ENCODE measurements at regions not wholly inside any gene's neighbourhood (a gene's known extent, or its start where the extent isn't known, plus 50 kb on each side); places are given as distances from the start of the nearest gene placed in this dataset.

DNA sequence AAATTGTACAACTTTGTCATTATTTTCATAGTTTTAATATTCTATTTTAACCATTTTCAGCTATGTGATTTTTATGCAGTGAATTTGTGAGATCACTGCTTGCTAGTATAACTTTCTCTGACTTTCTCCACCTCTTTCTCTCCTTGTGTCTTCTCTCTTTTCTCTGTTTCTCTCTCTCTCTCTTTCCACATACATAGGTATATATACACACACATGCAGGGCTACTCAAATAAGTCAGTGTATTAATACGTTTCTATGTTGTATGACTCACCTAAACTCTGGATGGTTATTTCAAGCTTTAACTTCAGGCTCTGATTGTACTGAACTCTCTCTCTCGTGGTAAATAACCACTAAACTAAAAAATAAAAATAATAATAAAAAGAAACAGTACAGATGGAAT, 1389.3 kb upstream of the ALCAM start:
- intact Hi-C loops (cut with DNase I), result no loop called here
- WGBS, result 63% methylated on average over 2 of the region's 2 CpGs
- Histone ChIP-seq H3K9me3 (no peaks in the 10 kb centered on the region), H3K36me3 (no peaks in the 10 kb centered on the region), H3K27ac (replicated peaks in 1 of 4) (no peak overlapping the region), H3K27me3 (no peaks in the 10 kb centered on the region), H3K4me3 (no peak overlapping the region), H3K4me1 (no peaks in the 10 kb centered on the region)
- TF ChIP-seq POLR2AphosphoS5 (IDR thresholded peaks at IDR 0.05) (no peak), POLR2A (IDR thresholded peaks at IDR 0.05; ENCODE audit: low read depth) (no peak), EP300 (IDR thresholded peaks at IDR 0.05) (no peak)
- TF ChIP-seq, protein P1, sequence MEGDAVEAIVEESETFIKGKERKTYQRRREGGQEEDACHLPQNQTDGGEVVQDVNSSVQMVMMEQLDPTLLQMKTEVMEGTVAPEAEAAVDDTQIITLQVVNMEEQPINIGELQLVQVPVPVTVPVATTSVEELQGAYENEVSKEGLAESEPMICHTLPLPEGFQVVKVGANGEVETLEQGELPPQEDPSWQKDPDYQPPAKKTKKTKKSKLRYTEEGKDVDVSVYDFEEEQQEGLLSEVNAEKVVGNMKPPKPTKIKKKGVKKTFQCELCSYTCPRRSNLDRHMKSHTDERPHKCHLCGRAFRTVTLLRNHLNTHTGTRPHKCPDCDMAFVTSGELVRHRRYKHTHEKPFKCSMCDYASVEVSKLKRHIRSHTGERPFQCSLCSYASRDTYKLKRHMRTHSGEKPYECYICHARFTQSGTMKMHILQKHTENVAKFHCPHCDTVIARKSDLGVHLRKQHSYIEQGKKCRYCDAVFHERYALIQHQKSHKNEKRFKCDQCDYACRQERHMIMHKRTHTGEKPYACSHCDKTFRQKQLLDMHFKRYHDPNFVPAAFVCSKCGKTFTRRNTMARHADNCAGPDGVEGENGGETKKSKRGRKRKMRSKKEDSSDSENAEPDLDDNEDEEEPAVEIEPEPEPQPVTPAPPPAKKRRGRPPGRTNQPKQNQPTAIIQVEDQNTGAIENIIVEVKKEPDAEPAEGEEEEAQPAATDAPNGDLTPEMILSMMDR (IDR thresholded peaks at IDR 0.05), result no peak
- no peak for DNase-seq (ENCODE audit: extremely low spot score)

DNA sequence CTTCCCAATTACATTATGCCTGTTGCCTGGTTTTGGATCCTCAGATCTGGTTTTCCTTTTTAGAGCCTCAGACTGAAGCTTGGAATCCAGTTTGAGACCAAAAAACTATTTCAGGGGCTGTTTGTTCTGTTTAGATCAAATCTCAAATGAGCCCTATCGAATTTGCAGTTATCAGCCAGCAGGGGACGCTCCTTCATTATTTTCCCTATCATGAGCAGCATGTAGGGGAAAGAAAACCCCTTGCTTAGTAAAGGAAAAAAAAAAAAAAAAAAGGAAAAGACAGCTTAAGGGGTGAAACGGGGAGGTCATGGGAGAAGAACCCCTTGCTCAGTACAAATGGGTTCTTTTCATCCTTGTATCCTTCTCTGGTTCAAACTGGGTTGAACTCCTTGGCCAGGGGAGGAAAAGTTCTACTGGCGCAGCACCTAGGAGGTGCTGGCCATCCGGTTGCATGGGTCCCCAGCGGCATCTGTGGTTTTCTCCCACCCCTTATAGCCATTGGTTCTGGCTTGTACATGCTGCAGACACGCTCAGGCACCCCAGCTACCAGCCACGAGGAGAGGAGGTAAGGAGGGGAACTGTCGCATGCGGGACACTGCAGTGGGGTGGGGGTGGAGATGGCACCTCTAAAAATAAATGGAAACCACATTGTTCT, 1375.1 kb upstream of the ALCAM start:
- TF ChIP-seq, protein P1 (IDR thresholded peaks at IDR 0.05), result no peak
- TF ChIP-seq POLR2AphosphoS5 (IDR thresholded peaks at IDR 0.05), result no peak
- TF ChIP-seq EP300 (IDR thresholded peaks at IDR 0.05), result no peak
- no peak for TF ChIP-seq POLR2A (IDR thresholded peaks at IDR 0.05; ENCODE audit: low read depth)
- Histone ChIP-seq H3K9me3 (no peaks in the 10 kb centered on the region), H3K27ac (replicated peaks in 1 of 4) (no peak overlapping the region), H3K4me3 (no peak overlapping the region), H3K4me1 (no peaks in the 10 kb centered on the region), H3K27me3 (no peaks in the 10 kb centered on the region), H3K36me3 (no peaks in the 10 kb centered on the region)
- intact Hi-C loops (cut with DNase I), result no loop called here
- no peak for DNase-seq (ENCODE audit: extremely low spot score)
- WGBS, result 68% methylated on average over 10 of the region's 10 CpGs

DNA sequence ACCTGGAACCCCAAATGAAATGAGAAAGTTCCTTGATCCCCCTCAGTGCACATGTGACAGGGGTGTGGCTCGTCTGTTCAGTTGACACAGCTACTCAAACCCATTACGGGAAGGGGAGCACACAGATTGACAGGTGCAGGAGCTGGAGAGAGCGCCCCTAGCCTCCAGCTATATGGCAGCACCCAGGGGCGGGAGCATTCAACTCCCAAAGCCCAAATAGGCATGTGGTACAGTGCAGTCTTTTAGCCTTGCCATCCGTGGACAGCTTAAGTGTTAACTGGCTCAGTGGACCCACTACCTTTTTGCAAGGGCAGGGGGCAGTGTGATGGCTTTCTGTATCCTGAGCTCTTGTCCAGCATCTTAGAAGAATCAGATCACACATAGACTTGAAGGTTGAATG, 1374.2 kb upstream of the ALCAM start:
- Histone ChIP-seq H3K36me3 (no peaks in the 10 kb centered on the region), H3K9me3 (no peaks in the 10 kb centered on the region), H3K27ac (replicated peaks in 1 of 4) (no peak overlapping the region), H3K27me3 (no peaks in the 10 kb centered on the region), H3K4me1 (no peaks in the 10 kb centered on the region), H3K4me3 (no peak overlapping the region)
- DNase-seq (ENCODE audit: extremely low spot score), result no peak
- WGBS, result 79% methylated on average over 5 of the region's 5 CpGs
- intact Hi-C loops (cut with DNase I), result no loop called here
- TF ChIP-seq EP300 (IDR thresholded peaks at IDR 0.05), result no peak
- no peak for TF ChIP-seq POLR2A (IDR thresholded peaks at IDR 0.05; ENCODE audit: low read depth)

DNA sequence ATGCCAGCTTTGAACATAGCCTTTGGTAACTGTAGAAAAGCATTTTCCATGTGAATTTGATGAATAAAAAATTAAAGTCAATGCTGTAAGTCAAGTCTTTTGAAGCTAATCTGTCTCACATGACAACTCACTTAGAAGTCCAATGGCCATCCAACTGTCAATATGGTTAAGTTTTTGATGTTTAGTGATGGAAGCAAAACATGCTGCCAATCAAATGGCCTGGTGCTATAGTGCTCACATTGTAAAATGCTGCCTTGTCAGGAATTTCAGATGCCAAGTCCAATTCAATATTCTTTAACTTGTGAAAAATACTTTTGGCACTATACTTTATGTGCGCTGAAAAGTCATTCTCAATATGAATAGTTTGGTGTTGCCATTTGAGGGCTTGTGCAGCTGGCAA, 1361.8 kb upstream of the ALCAM start:
- Histone ChIP-seq H3K36me3 (no peaks in the 10 kb centered on the region), H3K27ac (replicated peaks in 1 of 4) (no peak overlapping the region), H3K4me3 (no peak overlapping the region), H3K4me1 (no peaks in the 10 kb centered on the region), H3K27me3 (no peaks in the 10 kb centered on the region), H3K9me3 (no peaks in the 10 kb centered on the region)
- 93% methylated on average over 1 of the region's 1 CpG for WGBS
- TF ChIP-seq, protein P1 (IDR thresholded peaks at IDR 0.05), result no peak
- TF ChIP-seq POLR2A (IDR thresholded peaks at IDR 0.05; ENCODE audit: low read depth) (no peak), POLR2AphosphoS5 (IDR thresholded peaks at IDR 0.05) (no peak), EP300 (IDR thresholded peaks at IDR 0.05) (no peak)
- intact Hi-C loops (cut with DNase I), result no loop called here
- DNase-seq (ENCODE audit: extremely low spot score), result no peak

DNA sequence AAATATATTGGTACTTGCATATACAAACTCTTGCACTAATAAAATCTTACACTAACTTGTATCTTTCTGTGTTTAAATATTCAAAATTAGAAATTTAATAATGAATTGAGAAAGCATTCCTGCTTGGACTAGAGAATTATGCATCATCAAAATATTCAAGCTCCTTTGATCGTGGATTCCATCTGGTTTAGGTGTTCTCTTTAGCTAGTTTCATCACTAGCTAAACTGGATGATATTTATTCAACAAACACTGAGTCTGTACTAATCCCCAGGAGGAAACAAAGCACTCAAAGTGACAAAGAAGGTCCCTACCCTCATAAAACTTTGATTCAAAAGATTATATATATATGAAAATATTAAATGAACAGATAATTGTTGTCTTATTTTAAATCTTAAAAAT, 1360.9 kb upstream of the ALCAM start:
- Histone ChIP-seq H3K36me3 (no peaks in the 10 kb centered on the region), H3K27ac (replicated peaks in 1 of 4) (no peak overlapping the region), H3K9me3 (no peaks in the 10 kb centered on the region), H3K4me3 (no peak overlapping the region), H3K4me1 (no peaks in the 10 kb centered on the region), H3K27me3 (no peaks in the 10 kb centered on the region)
- TF ChIP-seq EP300 (IDR thresholded peaks at IDR 0.05) (no peak), POLR2AphosphoS5 (IDR thresholded peaks at IDR 0.05) (no peak), POLR2A (IDR thresholded peaks at IDR 0.05; ENCODE audit: low read depth) (no peak)
- TF ChIP-seq, protein P1 (IDR thresholded peaks at IDR 0.05), result no peak
- WGBS, result 83% methylated on average over 1 of the region's 1 CpG
- intact Hi-C loops (cut with DNase I), result no loop called here
- DNase-seq (ENCODE audit: extremely low spot score), result no peak
